GM12878 (cell line): ENCODE measurements at regions not wholly inside any gene's neighbourhood (a gene's known extent, or its start where the extent isn't known, plus 50 kb on each side); places are given as distances from the start of the nearest gene placed in this dataset.

Experiments used
- ATAC-seq: fragments of 200-7000 bp; cut with Tn5 transposase; 3 replicates; pipeline ENCODE4 v1.9.1; 2020; ENCODE audit warnings: mild to moderate bottlenecking, moderate library complexity
- BruUV-seq: library from RNA; stranded (reverse); fragments of 400-500 nt; replicated peaks from 2 replicates; lab custom pipeline; 2021; lab: Mats Ljungman, UMichigan
- CTCF ChIA-PET: fragments of 300-600 bp; sonication (Branson Sonifier 250); formaldehyde crosslinking; extraction: SDS; loops from one replicate; lab custom pipeline; 2021; ENCODE audit warnings: inconsistent platforms; lab: Yijun Ruan, JAX
- POLR2A ChIA-PET: fragments of 350-600 bp; formaldehyde crosslinking; extraction: SDS; loops from one replicate; lab custom pipeline; 2021; ENCODE audit warnings: inconsistent platforms; lab: Charles Lee
- RAD21 ChIA-PET: fragments of 300-600 bp; sonication (Branson Sonifier 250); formaldehyde crosslinking; loops from one replicate; lab custom pipeline; 2023; ENCODE audit warnings: antibody characterized with exemption; ENCODE audit not compliant: unreplicated experiment; lab: Charles Lee
- SMC1A ChIA-PET: fragments of 300-600 bp; sonication (Branson Sonifier 250); formaldehyde crosslinking; loops from one replicate; lab custom pipeline; 2023; ENCODE audit not compliant: unreplicated experiment, uncharacterized antibody; lab: Charles Lee
- DNase-seq: peaks from one replicate; pipeline ENCODE4 v3.0.0-alpha.2; 2011; ENCODE audit warnings: low read depth, low spot score
- FAIRE-seq: peaks from 3 replicates; lab custom pipeline; 2011; peaks lifted over from hg19 to GRCh38; lab: Jason Lieb, UNC
- H2AFZ ChIP-seq: 2 replicates; pipeline ENCODE4 v1.6.0; 2011; ENCODE audit warnings: low read depth, low read length, control low read depth; ENCODE audit not compliant: control insufficient read depth
- H3K27ac ChIP-seq: 2 replicates; pipeline ENCODE4 v1.5.1; 2011; ENCODE audit warnings: control low read depth; ENCODE audit not compliant: control insufficient read depth, insufficient read depth
- H3K27me3 ChIP-seq, 2 experiments: replicated peaks in 1 of 2; 2 replicates each; pipeline versions ENCODE4 v1.6.0 to v1.6.1; 2011; ENCODE audit warnings: low read length in 1 of 2; ENCODE audit not compliant: control insufficient read depth in 2 of 2, insufficient read depth in 2 of 2
- H3K36me3 ChIP-seq, 2 experiments: 2 replicates each; pipeline ENCODE4 v1.5.1; 2011; ENCODE audit warnings: low read length in 1 of 2; ENCODE audit not compliant: control insufficient read depth in 2 of 2, insufficient read depth in 2 of 2
- H3K4me1 ChIP-seq: 2 replicates; pipeline ENCODE4 v1.6.1; 2011; ENCODE audit warnings: mild to moderate bottlenecking, low read length, moderate library complexity, mixed read lengths; ENCODE audit not compliant: control insufficient read depth, insufficient read depth
- H3K4me2 ChIP-seq: 2 replicates; pipeline ENCODE4 v1.6.0; 2011; ENCODE audit warnings: control low read depth; ENCODE audit not compliant: control insufficient read depth, insufficient read depth
- H3K4me3 ChIP-seq: fragments of 200-600 bp; sonication (generic); 2 replicates; pipeline ENCODE4 v1.5.1; 2016
- H3K79me2 ChIP-seq: 2 replicates; pipeline ENCODE4 v1.6.0; 2011; ENCODE audit warnings: low read length; ENCODE audit not compliant: control insufficient read depth, insufficient read depth
- H3K9ac ChIP-seq: 2 replicates; pipeline ENCODE4 v1.8.0; 2011; ENCODE audit warnings: low read length, control low read depth, mixed read lengths; ENCODE audit not compliant: control insufficient read depth, insufficient read depth
- H3K9me3 ChIP-seq: replicated peaks from 3 replicates; pipeline ENCODE4 v1.5.1; 2011; ENCODE audit warnings: mild to moderate bottlenecking, low read length; ENCODE audit not compliant: control insufficient read depth, insufficient read depth
- H4K20me1 ChIP-seq: 2 replicates; pipeline ENCODE4 v1.6.0; 2011; ENCODE audit not compliant: control insufficient read depth, insufficient read depth
- BACH1 ChIP-seq: fragments of 450-650 bp; IDR thresholded peaks from 2 replicates; pipeline ENCODE4 v1.6.1; 2017; ENCODE audit warnings: mild to moderate bottlenecking, borderline replicate concordance
- BCLAF1 ChIP-seq: fragments of 450-650 bp; IDR thresholded peaks from 2 replicates; pipeline ENCODE4 v1.6.1; 2017; ENCODE audit warnings: antibody characterized with exemption, mild to moderate bottlenecking, moderate library complexity
- CBFB ChIP-seq: IDR thresholded peaks from 2 replicates; pipeline ENCODE4 v1.6.1; 2016; ENCODE audit warnings: antibody characterized with exemption, low read depth
- EP300 ChIP-seq, 2 experiments: fragments of 150-350 bp in 1 of 2; IDR thresholded peaks; 2 replicates each; pipeline ENCODE4 v1.6.1; 2011 to 2012; ENCODE audit warnings: low read depth in 2 of 2, low read length in 2 of 2, borderline replicate concordance in 1 of 2, improper control_type of control experiment in 1 of 2, inconsistent platforms in 1 of 2; ENCODE audit not compliant: control insufficient read depth in 1 of 2
- FOXK2 ChIP-seq: fragments of 450-650 bp; IDR thresholded peaks from 2 replicates; pipeline ENCODE4 v1.6.1; 2017; ENCODE audit warnings: mild to moderate bottlenecking, moderate library complexity
- HDAC2 ChIP-seq: fragments of 200-600 bp; sonication (generic); IDR thresholded peaks from 2 replicates; pipeline ENCODE4 v1.6.1; 2017
- MTA3 ChIP-seq: IDR thresholded peaks from 2 replicates; pipeline ENCODE4 v1.6.1; 2012; ENCODE audit warnings: low read length, inconsistent platforms, borderline replicate concordance
- MXI1 ChIP-seq: fragments of 150-350 bp; IDR thresholded peaks from 2 replicates; pipeline ENCODE4 v1.6.1; 2011; ENCODE audit warnings: low read depth, mild to moderate bottlenecking, inconsistent platforms, low read length, improper control_type of control experiment
- PAX5 ChIP-seq: IDR thresholded peaks from 2 replicates; pipeline ENCODE4 v1.6.1; 2011; ENCODE audit warnings: low read depth, low read length, borderline replicate concordance
- SMAD5 ChIP-seq: IDR thresholded peaks from 2 replicates; pipeline ENCODE4 v1.6.1; 2016; ENCODE audit warnings: antibody characterized with exemption, low read depth
- SPI1 ChIP-seq: IDR thresholded peaks from 2 replicates; pipeline ENCODE4 v1.6.1; 2011; ENCODE audit warnings: low read depth, mild to moderate bottlenecking, low read length, moderate library complexity, borderline replicate concordance; ENCODE audit not compliant: insufficient read depth
- ZNF207 ChIP-seq: fragments of 450-650 bp; IDR thresholded peaks from 2 replicates; pipeline ENCODE4 v1.6.1; 2014; ENCODE audit warnings: antibody characterized with exemption, mild to moderate bottlenecking, borderline replicate concordance
- ZZZ3 ChIP-seq: IDR thresholded peaks from 2 replicates; pipeline ENCODE4 v1.6.1; 2011; ENCODE audit warnings: low read depth; ENCODE audit not compliant: control insufficient read depth, insufficient read length
- WGBS: methylation state at CpG from one replicate; pipeline ENCODE4 v1.1.6; 2016; ENCODE audit warnings: low lambda C conversion rate; ENCODE audit not compliant: insufficient replicate concordance, insufficient coverage; ENCODE audit errors: missing lambda C conversion rate; 5-methylcytosine and 5-hydroxymethylcytosine counted together
- in situ Hi-C: fragments of 300-500 bp; cut with MboI; formaldehyde crosslinking; loops from 9 replicates; pipeline ENCODE4 v1.14.3; 2018; ENCODE audit warnings: mixed read lengths
- intact Hi-C: fragments of 100-400 bp; cut with micrococcal nuclease; formaldehyde crosslinking; loops from one replicate; pipeline ENCODE4 v1.14.2; 2022; ENCODE audit not compliant: unreplicated experiment
- TF ChIP-seq, protein P1 (sequence below): fragments of 150-350 bp; IDR thresholded peaks from 2 replicates; pipeline ENCODE4 v1.6.1; 2016; ENCODE audit warnings: low read depth, low read length
- TF ChIP-seq, protein P2 (sequence below): IDR thresholded peaks from 2 replicates; pipeline ENCODE4 v1.6.1; 2012; ENCODE audit warnings: low read depth, low read length, improper control_type of control experiment
- TF ChIP-seq, protein P3 (sequence below): IDR thresholded peaks from 2 replicates; pipeline ENCODE4 v1.6.1; 2011; ENCODE audit warnings: borderline replicate concordance, low read depth, mild to moderate bottlenecking, moderate library complexity, mixed read lengths, low read length; ENCODE audit not compliant: insufficient read depth; ENCODE audit errors: extremely low read length

GRCh38 chr2:238738917-238739316 is 109.0 kb upstream of the TWIST2 start (continued):
- TF ChIP-seq, protein P1, sequence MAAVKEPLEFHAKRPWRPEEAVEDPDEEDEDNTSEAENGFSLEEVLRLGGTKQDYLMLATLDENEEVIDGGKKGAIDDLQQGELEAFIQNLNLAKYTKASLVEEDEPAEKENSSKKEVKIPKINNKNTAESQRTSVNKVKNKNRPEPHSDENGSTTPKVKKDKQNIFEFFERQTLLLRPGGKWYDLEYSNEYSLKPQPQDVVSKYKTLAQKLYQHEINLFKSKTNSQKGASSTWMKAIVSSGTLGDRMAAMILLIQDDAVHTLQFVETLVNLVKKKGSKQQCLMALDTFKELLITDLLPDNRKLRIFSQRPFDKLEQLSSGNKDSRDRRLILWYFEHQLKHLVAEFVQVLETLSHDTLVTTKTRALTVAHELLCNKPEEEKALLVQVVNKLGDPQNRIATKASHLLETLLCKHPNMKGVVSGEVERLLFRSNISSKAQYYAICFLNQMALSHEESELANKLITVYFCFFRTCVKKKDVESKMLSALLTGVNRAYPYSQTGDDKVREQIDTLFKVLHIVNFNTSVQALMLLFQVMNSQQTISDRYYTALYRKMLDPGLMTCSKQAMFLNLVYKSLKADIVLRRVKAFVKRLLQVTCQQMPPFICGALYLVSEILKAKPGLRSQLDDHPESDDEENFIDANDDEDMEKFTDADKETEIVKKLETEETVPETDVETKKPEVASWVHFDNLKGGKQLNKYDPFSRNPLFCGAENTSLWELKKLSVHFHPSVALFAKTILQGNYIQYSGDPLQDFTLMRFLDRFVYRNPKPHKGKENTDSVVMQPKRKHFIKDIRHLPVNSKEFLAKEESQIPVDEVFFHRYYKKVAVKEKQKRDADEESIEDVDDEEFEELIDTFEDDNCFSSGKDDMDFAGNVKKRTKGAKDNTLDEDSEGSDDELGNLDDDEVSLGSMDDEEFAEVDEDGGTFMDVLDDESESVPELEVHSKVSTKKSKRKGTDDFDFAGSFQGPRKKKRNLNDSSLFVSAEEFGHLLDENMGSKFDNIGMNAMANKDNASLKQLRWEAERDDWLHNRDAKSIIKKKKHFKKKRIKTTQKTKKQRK = no peak
- no peak for TF ChIP-seq EP300 (IDR thresholded peaks at IDR 0.05; ENCODE audit: borderline replicate concordance in 1 of 2, control insufficient read depth in 1 of 2, low read depth in 2 of 2, low read length in 2 of 2)

- Histone ChIP-seq H3K36me3 (no peaks in the 10 kb centered on the region), H3K9me3 (no peaks in the 10 kb centered on the region; the same call in 2 of the 3 replicates), H3K9ac (no peak overlapping the region), H3K4me2 (no peak overlapping the region), H3K4me3 (no peak overlapping the region), H3K27ac (no peak overlapping the region), H4K20me1 (no peaks in the 10 kb centered on the region), H3K27me3 (no peaks in the 10 kb centered on the region), H2AFZ (no peak overlapping the region), H3K4me1 (no peaks in the 10 kb centered on the region), H3K79me2 (no peaks in the 10 kb centered on the region)
- no peak for DNase-seq
- ATAC-seq = no peak
- 6% methylated on average over 5 of the region's 5 CpGs for WGBS
- in situ Hi-C loops = no loop called here
- SMC1A ChIA-PET = no interaction called here
- intact Hi-C loops = no loop called here
- FAIRE-seq = no peak
- CTCF ChIA-PET = interaction anchor here (0.7 kb wide), 1 partner anchor 17 kb away, joined by 3 read pairs; no protein-coding TSS in a partner anchor
- RAD21 ChIA-PET = no interaction called here
- no TSS peak for BruUV-seq
- POLR2A ChIA-PET = no interaction called here
- no peak for TF ChIP-seq MXI1
- TF ChIP-seq, protein P2, sequence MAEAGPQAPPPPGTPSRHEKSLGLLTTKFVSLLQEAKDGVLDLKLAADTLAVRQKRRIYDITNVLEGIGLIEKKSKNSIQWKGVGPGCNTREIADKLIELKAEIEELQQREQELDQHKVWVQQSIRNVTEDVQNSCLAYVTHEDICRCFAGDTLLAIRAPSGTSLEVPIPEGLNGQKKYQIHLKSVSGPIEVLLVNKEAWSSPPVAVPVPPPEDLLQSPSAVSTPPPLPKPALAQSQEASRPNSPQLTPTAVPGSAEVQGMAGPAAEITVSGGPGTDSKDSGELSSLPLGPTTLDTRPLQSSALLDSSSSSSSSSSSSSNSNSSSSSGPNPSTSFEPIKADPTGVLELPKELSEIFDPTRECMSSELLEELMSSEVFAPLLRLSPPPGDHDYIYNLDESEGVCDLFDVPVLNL = no peak
- TF ChIP-seq SMAD5 = no peak
- no peak for TF ChIP-seq ZNF207
- TF ChIP-seq BCLAF1 = no peak
- TF ChIP-seq, protein P3, sequence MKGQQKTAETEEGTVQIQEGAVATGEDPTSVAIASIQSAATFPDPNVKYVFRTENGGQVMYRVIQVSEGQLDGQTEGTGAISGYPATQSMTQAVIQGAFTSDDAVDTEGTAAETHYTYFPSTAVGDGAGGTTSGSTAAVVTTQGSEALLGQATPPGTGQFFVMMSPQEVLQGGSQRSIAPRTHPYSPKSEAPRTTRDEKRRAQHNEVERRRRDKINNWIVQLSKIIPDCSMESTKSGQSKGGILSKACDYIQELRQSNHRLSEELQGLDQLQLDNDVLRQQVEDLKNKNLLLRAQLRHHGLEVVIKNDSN = no peak
- no peak for TF ChIP-seq HDAC2
- no peak for TF ChIP-seq FOXK2
- no peak for TF ChIP-seq ZZZ3
- TF ChIP-seq MTA3 = no peak
- no peak for TF ChIP-seq SPI1
- TF ChIP-seq CBFB = no peak
- no peak for TF ChIP-seq PAX5
- TF ChIP-seq BACH1 = no peak
Observed at GRCh38 chr2:238739668-238740067, 108.2 kb upstream of the TWIST2 start.
